SJCRH30 (cell line): ENCODE measurements at regions not wholly inside any gene's neighbourhood (a gene's known extent, or its start where the extent isn't known, plus 50 kb on each side); places are given as distances from the start of the nearest gene placed in this dataset.
A peak's percentile ranks its signal among the peaks of the same experiment; 100 is the strongest.

ENCODE experiments used
- DNase-seq, 2 experiments: peaks; one replicate each; pipeline ENCODE4 v3.0.0-alpha.2; 2015 to 2020
- H3K27ac ChIP-seq: fragments of 250-450 bp; sonication (Bioruptor Pico); 2 replicates; pipeline ENCODE4 v1.5.1; 2020; ENCODE audit warnings: mild to moderate bottlenecking, moderate library complexity
- H3K27me3 ChIP-seq: fragments of 250-450 bp; sonication (Bioruptor Pico); 2 replicates; pipeline ENCODE4 v1.5.1; 2020; ENCODE audit warnings: mild to moderate bottlenecking, moderate library complexity
- H3K36me3 ChIP-seq: fragments of 250-450 bp; sonication (Bioruptor Pico); 2 replicates; pipeline ENCODE4 v1.5.1; 2020; ENCODE audit warnings: mild to moderate bottlenecking, moderate library complexity
- H3K4me1 ChIP-seq: fragments of 250-450 bp; sonication (Bioruptor Pico); 2 replicates; pipeline ENCODE4 v1.5.1; 2020; ENCODE audit warnings: mild to moderate bottlenecking, moderate library complexity
- H3K4me3 ChIP-seq: fragments of 250-450 bp; sonication (Bioruptor Pico); 2 replicates; pipeline ENCODE4 v1.5.1; 2020; ENCODE audit warnings: mild to moderate bottlenecking, moderate library complexity
- H3K9me3 ChIP-seq: fragments of 250-450 bp; sonication (Bioruptor Pico); replicated peaks from 2 replicates; pipeline ENCODE4 v1.5.1; 2020; ENCODE audit warnings: mild to moderate bottlenecking, moderate library complexity

GRCh38 chr15:53462651-53463050, 296.8 kb downstream of the WDR72 start:
- Histone ChIP-seq H3K9me3 (no peaks in the 10 kb centered on the region), H3K4me1 (no peaks in the 10 kb centered on the region), H3K27me3 (no peaks in the 10 kb centered on the region), H3K4me3 (no peak overlapping the region), H3K27ac (no peak overlapping the region), H3K36me3 (no peaks in the 10 kb centered on the region)
- DNase-seq: no peak

DNA sequence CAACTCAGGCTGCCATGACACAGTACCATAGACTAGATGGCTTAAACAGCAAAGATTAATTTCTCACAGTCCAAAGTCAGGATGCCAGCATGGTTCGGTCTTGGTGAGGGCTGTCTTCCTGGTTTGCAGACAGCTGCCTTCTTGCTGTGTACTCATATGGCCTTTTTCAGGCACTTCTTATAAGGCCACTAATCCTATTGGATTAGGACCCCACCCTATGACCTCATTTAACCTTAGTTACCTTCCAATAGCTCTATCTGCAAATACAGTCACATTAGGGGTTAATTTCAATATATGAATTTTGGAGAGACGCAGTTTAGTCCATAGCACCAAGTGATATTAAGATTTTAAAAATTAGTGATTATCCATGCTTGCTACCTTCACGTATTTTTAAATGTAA, 297.8 kb downstream of the WDR72 start:
- Histone ChIP-seq H3K27me3 (no peaks in the 10 kb centered on the region), H3K4me3 (no peak overlapping the region), H3K4me1 (no peaks in the 10 kb centered on the region), H3K9me3 (no peaks in the 10 kb centered on the region), H3K36me3 (no peaks in the 10 kb centered on the region), H3K27ac (no peak overlapping the region)
- DNase-seq: no peak

GRCh38 chr15:53458736-53459135, 300.7 kb downstream of the WDR72 start:
- H3K27me3 ChIP-seq: no peaks in the 10 kb centered on the region
- no peak overlapping the region for H3K4me3 ChIP-seq
- no peaks in the 10 kb centered on the region for H3K4me1 ChIP-seq
- no peaks in the 10 kb centered on the region for H3K36me3 ChIP-seq
- H3K9me3 ChIP-seq: no peaks in the 10 kb centered on the region
- no peak for DNase-seq
- H3K27ac ChIP-seq: no peak overlapping the region

DNA sequence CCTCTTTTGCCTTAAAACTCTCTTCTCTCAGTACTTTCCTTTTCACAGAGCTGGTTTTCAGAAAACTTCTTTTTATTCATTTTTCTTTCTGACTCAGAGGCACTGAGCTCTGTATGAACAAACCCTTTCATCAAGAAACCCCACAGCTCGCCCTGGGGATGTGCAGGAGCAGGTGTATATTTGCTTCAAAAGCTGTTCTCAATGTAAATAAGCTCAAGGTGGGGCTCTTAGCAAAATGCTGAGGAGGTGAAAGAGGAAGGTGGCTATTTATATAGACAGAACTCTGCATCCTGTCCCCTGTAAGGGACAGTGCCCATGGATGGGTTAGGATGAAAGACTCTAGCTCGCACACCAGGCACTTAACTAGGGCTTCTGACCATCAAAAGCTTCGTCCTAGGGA, 302.0 kb downstream of the WDR72 start:
- H3K27me3 ChIP-seq: no peaks in the 10 kb centered on the region
- no peaks in the 10 kb centered on the region for H3K36me3 ChIP-seq
- no peaks in the 10 kb centered on the region for H3K9me3 ChIP-seq
- no peak overlapping the region for H3K4me3 ChIP-seq
- H3K4me1 ChIP-seq: no peaks in the 10 kb centered on the region
- no peak for DNase-seq
- no peak overlapping the region for H3K27ac ChIP-seq

DNA sequence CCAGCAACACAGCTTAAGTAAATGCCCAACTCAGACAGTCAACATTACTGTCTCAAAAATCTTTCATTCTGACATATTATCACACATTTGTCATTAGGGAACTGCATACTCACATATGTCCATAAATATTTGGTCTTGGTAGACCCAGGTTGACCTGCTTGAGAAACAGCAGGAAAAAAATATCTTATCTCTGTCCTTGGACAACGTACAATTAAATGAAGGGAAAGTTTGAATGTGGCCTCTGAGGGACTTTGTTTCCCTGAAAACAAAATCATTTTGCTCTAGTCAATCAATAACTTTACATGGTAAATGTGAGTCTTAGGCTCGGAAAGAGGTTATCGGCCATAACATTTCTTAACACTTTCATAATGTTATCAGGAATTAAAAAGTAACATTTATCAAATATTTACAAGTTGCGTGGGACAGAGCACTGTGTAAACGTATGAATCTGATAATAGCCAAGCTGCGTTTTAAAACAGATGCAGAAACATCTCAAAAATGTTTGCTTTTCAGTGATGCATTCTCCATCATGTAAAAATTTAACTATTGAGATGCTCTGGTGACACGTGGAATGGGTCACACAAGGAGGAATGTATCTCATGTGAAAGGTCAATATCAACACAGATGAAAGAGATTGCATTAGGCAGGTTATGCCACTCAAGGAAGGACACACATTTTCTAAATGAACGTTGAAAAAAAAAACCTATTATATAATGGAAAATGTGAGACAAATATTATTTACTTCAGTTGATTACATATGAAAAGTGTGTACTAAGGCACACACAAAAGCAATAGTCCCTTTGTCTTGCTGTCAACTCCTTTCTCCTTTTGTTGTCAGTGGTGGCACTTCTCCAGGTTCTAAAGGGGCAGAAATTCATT, 304.4 kb downstream of the WDR72 start:
- DNase-seq: no peak
- no peaks in the 10 kb centered on the region for H3K36me3 ChIP-seq

GRCh38 chr15:53454535-53454842, 305.0 kb downstream of the WDR72 start:
- no peaks in the 10 kb centered on the region for H3K9me3 ChIP-seq
- H3K27ac ChIP-seq: no peak overlapping the region

More for the DNA sequence above, 304.4 kb downstream of the WDR72 start:
- Histone ChIP-seq H3K4me3 (no peak overlapping the region), H3K27ac (no peak overlapping the region), H3K4me1 (no peaks in the 10 kb centered on the region), H3K27me3 (no peaks in the 10 kb centered on the region), H3K9me3 (no peaks in the 10 kb centered on the region)

GRCh38 chr15:53453253-53454105, 306.0 kb downstream of the WDR72 start:
- no peak overlapping the region for H3K27ac ChIP-seq
- no peaks in the 10 kb centered on the region for H3K36me3 ChIP-seq
- no peak overlapping the region for H3K4me3 ChIP-seq
- no peak for DNase-seq
- no peaks in the 10 kb centered on the region for H3K4me1 ChIP-seq
- H3K27me3 ChIP-seq: no peaks in the 10 kb centered on the region
- H3K9me3 ChIP-seq: no peaks in the 10 kb centered on the region

More at GRCh38 chr15:53454535-53454842, 305.0 kb downstream of the WDR72 start:
- no peak overlapping the region for H3K4me3 ChIP-seq
- H3K27me3 ChIP-seq: no peaks in the 10 kb centered on the region
- H3K36me3 ChIP-seq: no peaks in the 10 kb centered on the region
- DNase-seq: no peak
- H3K4me1 ChIP-seq: no peaks in the 10 kb centered on the region

- Histone ChIP-seq H3K27me3 (no peaks in the 10 kb centered on the region), H3K9me3 (no peaks in the 10 kb centered on the region), H3K4me3 (no peak overlapping the region), H3K27ac (no peak overlapping the region), H3K4me1 (no peaks in the 10 kb centered on the region), H3K36me3 (no peaks in the 10 kb centered on the region)
- DNase-seq: no peak
Observed at GRCh38 chr15:53448232-53449015, 311.0 kb downstream of the WDR72 start.

GRCh38 chr15:53447742-53448141, 311.7 kb downstream of the WDR72 start:
- H3K27me3 ChIP-seq: no peaks in the 10 kb centered on the region
- no peaks in the 10 kb centered on the region for H3K9me3 ChIP-seq
- H3K36me3 ChIP-seq: no peaks in the 10 kb centered on the region
- H3K4me1 ChIP-seq: no peaks in the 10 kb centered on the region
- no peak overlapping the region for H3K4me3 ChIP-seq
- H3K27ac ChIP-seq: no peak overlapping the region
- DNase-seq: no peak

DNA sequence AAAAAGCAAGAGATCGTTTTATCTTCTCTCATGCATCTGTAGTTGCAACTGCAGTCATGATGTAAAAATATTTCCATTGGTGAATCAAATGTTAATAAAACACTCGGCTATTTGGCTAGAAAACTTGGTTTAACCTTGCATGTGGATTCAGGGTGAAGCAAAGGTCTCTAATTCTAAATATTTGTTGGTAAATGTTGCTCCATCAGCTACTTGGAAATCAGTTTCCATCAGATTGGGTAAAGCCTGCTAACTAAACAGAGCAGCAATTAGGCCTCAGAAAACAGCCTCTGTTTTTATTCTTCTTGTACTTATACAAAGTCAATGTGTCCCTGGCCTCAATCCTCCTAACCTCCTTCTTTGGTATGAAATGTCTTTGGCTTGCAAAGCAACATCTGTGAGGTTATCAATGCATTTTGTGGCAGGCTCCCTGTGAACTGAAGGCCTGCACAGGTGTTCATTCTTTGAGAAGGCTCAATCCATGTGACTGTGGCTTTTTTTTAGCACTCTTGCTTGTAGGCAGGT, 312.3 kb downstream of the WDR72 start:
- DNase-seq: no peak
- no peak overlapping the region for H3K4me3 ChIP-seq
- H3K27ac ChIP-seq: no peak overlapping the region
- H3K9me3 ChIP-seq: no peaks in the 10 kb centered on the region
- H3K36me3 ChIP-seq: no peaks in the 10 kb centered on the region
- no peaks in the 10 kb centered on the region for H3K4me1 ChIP-seq
- no peaks in the 10 kb centered on the region; the same call in 1 of the 2 replicates for H3K27me3 ChIP-seq

DNA sequence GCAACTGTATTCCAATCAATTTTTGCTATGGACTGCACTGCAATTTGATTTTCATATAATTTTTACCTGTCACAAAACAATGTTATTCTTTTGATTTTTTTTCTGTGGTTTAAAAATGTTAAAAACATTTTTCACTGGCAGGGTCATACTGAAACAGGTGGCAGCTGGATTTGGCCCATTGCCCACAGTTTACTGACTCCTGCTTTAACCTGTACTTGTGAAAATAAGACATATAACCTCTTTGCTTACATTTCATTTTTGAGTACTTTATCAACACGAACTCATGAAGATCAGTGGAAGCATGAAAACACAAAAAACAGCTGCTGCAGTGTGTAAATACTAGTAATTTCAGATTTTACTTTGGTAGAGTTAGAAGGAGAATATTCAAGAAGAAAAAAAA, 313.1 kb downstream of the WDR72 start:
- Histone ChIP-seq H3K4me1 (no peaks in the 10 kb centered on the region), H3K36me3 (no peaks in the 10 kb centered on the region), H3K4me3 (no peak overlapping the region), H3K27me3 (no peaks in the 10 kb centered on the region; the same call in 1 of the 2 replicates), H3K9me3 (no peaks in the 10 kb centered on the region), H3K27ac (no peak overlapping the region)
- peak in 1 of 2 experiments; percentile 6 for DNase-seq

DNA sequence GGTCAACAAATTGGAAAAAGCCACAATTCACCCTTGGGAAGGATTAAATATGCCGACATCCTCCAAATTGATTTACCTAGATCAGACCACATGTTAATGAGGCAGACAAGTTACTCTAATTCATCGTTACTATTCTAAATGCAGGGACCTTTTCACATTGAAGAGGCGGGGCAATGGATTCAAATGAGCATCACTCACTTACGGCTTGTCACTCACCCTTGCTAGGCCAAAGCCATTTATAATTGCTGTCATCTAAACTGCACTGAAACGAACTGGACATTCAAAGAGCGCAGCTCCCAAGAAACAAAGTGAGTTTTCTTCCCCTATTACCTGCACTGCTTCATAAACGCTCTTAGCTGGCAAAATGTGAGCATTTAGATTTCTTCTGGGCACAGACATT, 313.9 kb downstream of the WDR72 start:
- no peak overlapping the region for H3K4me3 ChIP-seq
- H3K36me3 ChIP-seq: no peaks in the 10 kb centered on the region
- no peak for DNase-seq
- no peaks in the 10 kb centered on the region; the same call in 1 of the 2 replicates for H3K27me3 ChIP-seq
- H3K9me3 ChIP-seq: no peaks in the 10 kb centered on the region
- no peaks in the 10 kb centered on the region for H3K4me1 ChIP-seq
- H3K27ac ChIP-seq: no peak overlapping the region

- DNase-seq: no peak
- H3K36me3 ChIP-seq: no peaks in the 10 kb centered on the region
- H3K9me3 ChIP-seq: no peaks in the 10 kb centered on the region
- H3K4me1 ChIP-seq: no peaks in the 10 kb centered on the region
- no peak overlapping the region for H3K27ac ChIP-seq
- no peak overlapping the region for H3K4me3 ChIP-seq
- no peaks in the 10 kb centered on the region; the same call in 1 of the 2 replicates for H3K27me3 ChIP-seq
Observed at GRCh38 chr15:53437985-53438841, 321.2 kb downstream of the WDR72 start.

GRCh38 chr15:53437366-53437765, 322.1 kb downstream of the WDR72 start:
- no peak for DNase-seq
- no peaks in the 10 kb centered on the region for H3K4me1 ChIP-seq
- H3K36me3 ChIP-seq: no peaks in the 10 kb centered on the region
- H3K27me3 ChIP-seq: no peaks in the 10 kb centered on the region; the same call in 1 of the 2 replicates
- no peak overlapping the region for H3K4me3 ChIP-seq
- no peaks in the 10 kb centered on the region for H3K9me3 ChIP-seq
- H3K27ac ChIP-seq: no peak overlapping the region
